GM18861 (cell line): ENCODE measurements at regions not wholly inside any gene's neighbourhood (a gene's known extent, or its start where the extent isn't known, plus 50 kb on each side); places are given as distances from the start of the nearest gene placed in this dataset.
"Not testable (repeated sequence)": the region's sequence is repeated elsewhere in the genome, so short reads cannot be mapped to it uniquely, and the experiment has no call there.

ENCODE experiments used
- ATAC-seq: cut with Tn5 transposase; IDR thresholded peaks from one replicate; pipeline ENCODE4 v1.9.1; 2021; ENCODE audit not compliant: unreplicated experiment

DNA sequence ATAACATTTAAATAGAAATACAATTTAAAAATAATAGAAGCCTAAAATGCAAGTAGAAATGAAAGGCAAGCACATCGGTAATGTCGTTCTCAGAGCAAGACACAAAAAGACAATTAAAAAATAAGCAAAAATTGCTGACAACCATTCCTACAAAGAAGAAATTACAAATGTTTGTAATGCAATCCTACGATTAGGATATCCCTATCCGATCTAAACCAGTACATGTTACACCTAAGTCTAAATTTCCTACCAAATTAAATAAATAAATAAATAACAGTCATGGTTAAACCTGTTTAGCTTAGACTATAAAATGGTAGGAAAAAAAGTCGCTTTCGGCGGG is 90.0 kb downstream of the ANXA2R start:
- ATAC-seq, result no peak

- ATAC-seq, result peak; percentile 72
Measured at GRCh38 chr5:42949348-42950115, 90.6 kb downstream of the ANXA2R start.

DNA sequence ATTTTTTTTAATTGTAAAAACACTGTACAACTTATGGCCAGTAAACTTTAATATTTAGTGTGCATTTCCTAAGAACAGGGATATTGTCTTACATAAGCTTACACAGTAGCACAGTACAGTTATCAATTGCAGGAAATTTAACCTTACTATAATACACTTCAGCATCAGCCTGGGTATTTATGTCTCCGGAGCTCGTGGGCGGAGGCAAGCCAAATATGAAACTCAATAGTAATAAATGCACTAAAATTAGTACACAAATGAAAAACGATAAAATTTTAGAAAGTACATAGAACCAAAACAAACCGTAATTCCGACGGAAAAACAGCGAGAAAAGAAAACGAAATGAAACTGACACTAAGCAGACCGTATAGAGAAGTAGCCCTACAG is 91.2 kb downstream of the ANXA2R start:
- no peak for ATAC-seq

- ATAC-seq, result no peak
Measured at GRCh38 chr5:42944989-42945388, 95.1 kb downstream of the ANXA2R start.

DNA sequence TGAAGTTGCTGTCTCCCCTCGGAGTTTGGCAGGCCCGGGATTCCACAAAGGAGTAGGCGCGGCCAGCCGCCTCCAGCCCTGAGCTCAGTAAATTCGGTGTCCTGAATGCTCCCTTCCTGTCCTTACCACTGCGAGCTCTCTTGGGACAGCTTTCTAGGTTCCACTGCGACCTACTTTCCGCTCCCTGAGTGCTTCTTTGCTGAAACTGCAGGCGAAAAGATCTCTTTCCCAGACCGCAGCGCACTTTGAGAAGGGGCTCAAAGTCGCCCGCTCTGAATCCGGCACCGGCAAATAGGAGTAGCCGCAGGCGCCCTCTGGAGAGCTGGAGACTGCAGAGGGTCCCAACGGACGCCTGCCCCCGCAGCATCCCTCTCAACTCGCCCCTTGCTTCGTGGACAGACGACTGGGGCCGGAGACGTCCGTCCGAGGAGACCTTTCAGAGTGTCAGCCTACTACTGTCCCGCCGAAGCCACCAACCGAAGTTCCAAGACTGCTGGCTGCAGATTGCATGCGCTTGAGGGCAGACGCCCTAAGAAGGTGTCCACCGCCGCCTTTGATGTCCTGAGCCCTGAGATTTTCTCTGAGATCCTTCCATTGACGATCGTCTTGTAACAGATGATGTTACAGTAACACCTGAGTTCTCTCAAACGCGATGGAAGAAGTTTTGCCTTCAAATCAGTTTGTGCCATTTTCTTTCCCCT is 96.0 kb downstream of the ANXA2R start:
- no peak for ATAC-seq

GRCh38 chr5:42940853-42941252 is 99.3 kb downstream of the ANXA2R start:
- ATAC-seq, result no peak

GRCh38 chr5:42932011-42932410 is 108.1 kb downstream of the ANXA2R start:
- ATAC-seq, result not testable (repeated sequence)

- ATAC-seq, result not testable (repeated sequence)
Measured at GRCh38 chr5:42931451-42931850, 108.7 kb downstream of the ANXA2R start.

DNA sequence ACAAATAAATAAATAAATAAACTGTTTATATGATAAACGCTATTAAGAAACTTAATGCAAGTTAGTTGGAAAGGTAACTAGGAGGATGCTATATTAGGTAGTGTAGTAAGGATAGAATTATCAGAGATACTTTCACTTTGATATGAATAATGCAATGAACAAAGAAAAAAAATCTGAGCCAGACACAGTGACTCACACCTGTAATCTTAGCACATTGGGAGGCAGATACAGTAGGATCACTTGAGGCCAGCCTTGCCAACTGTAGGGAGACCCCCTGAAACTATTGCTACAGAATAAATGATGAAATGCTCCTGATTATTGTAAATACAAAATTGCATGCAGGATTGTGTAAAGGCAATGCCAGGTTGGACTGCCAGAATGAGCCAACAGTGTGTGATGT is 109.2 kb downstream of the ANXA2R start:
- no peak for ATAC-seq

DNA sequence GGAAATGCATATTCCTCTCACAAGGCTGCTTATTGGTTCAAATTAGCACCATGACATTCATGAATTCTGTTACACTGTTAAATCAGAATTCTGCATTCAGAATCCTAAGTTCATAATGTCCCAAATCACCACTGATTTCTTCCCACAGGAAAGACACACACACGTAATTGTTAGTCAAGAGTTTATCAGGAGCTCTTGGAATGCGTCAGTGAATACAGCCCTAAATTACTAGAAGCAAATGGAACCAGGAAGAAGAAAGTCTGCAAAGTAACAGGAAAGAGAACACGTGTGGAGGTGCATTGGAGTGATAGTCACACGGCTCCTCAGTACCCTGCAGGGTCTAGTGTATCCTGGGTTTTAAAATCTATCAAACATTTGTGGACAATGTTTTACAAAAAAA is 110.2 kb downstream of the ANXA2R start:
- no peak for ATAC-seq

GRCh38 chr5:42927730-42928129 is 112.4 kb downstream of the ANXA2R start:
- ATAC-seq, result peak; percentile 75

DNA sequence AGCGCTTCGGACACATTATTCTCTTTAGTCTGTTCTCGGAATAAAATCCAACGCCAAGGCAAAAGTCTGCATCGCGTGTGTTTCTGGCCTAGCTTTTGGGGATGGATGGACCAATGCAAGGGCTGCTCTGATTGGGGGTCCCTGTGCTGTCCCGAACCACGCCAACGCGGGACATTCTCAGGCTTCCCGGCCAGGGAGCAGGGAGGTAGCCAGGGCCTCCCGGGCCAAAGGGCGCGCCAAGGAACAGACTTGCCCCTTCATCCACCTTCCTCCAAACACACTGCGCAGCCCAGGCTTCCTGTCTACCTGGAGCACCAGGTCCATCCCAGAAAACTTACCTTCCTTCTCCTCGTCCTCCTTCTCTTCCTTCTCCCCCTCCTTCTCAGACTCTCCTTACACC is 113.0 kb upstream of the SELENOP start:
- no peak for ATAC-seq

- ATAC-seq, result no peak
Measured at GRCh38 chr5:42924226-42924625, 112.5 kb upstream of the SELENOP start.

- ATAC-seq, result no peak
Measured at GRCh38 chr5:42923710-42924109, 112.0 kb upstream of the SELENOP start.

DNA sequence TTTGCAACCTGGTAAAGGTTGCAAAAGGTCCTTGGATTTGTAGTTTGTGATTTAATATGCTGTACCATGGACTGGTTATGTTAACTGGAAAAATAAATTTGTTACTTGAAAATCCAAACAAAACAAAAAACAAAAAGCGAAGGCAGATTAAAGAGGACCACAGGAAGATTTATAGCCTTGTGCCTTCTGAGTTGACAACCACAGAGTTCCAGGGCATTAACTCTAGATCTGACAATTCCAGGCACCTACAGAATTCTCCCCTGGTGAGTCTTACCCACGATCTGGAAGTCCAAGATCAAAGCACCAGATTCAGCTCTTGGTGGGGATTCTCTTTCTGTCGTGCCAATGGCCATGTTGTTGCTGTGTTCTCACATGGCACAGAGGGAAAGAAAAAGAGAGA is 107.9 kb upstream of the SELENOP start:
- ATAC-seq, result no peak

GRCh38 chr5:42915306-42915866 is 103.7 kb upstream of the SELENOP start:
- ATAC-seq, result no peak

- ATAC-seq, result no peak
Measured at GRCh38 chr5:42912184-42912798, 100.6 kb upstream of the SELENOP start.

DNA sequence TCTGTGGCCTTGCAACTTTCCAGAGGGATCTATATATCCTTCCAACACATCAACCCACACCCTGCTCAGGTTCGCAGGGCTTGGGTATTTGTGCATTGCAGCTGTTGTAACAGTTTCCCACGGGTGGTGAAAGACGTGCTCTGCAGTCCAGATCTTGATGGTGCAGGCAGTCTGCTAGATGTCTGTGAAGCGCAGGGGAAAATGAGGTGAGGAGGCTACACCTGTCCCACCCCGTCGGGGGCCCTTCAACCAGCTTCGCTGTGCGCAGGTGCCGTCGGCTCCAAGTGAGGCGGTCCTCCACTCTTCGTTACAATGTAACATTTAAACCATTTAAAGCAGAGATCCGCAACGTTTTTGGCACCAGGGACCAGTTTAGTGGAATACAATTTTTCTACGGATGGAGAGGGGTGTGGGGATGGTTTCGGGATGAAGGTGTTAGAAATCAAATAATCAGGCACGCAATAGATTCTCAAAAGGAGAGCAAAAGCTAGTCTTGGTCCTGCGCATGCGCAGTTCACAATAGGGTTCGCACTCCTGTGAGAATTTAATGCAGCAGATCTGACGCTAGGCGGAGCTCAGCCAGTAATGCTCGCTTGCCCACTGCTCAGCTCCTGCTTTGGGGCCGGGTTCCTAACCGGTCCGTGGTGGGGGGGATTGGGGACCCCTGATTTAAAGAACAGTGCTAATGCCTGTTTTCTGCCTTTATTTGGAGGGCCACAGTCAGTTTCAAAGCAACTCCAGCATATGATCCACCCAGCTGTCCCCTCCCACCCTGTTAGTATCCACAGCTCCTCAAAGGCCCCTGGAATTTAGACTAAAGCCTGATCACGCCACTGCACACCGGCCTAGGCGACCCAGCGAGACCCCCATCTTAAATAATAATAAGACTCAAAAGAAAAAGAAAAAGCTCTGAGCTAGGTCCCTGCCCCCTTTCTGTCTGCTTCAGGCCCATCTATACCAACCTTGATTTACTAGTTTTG is 97.1 kb upstream of the SELENOP start:
- ATAC-seq, result peak; percentile 93

- peak; percentile 14 for ATAC-seq
Measured at GRCh38 chr5:42908086-42908485, 96.4 kb upstream of the SELENOP start.

- ATAC-seq, result no peak
Measured at GRCh38 chr5:42905827-42906226, 94.1 kb upstream of the SELENOP start.

DNA sequence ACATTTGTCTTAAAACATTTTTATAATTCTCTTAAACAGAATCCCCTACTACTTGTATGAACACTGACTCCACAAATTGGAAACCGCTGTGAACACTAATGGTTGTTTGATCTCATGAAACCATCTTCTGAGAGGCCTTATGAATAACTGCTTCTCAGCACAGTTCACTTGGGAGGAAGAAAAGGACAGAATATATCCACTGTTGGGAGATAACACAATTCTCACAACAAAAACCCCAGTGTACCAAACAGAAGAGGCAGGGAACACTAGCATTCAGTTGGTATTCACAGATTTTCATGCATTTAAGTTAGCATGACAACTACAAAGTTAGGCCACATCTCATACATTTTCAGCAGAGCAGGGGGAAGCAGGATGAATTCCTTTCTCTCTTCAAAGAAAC is 89.0 kb upstream of the SELENOP start:
- ATAC-seq, result no peak
